ENCODE measurements at regions not wholly inside any gene's neighbourhood (a gene's known extent, or its start where the extent isn't known, plus 50 kb on each side); places are given as distances from the start of the nearest gene placed in this dataset.
"Not testable (repeated sequence)": the region's sequence is repeated elsewhere in the genome, so short reads cannot be mapped to it uniquely, and the experiment has no call there.

DNA sequence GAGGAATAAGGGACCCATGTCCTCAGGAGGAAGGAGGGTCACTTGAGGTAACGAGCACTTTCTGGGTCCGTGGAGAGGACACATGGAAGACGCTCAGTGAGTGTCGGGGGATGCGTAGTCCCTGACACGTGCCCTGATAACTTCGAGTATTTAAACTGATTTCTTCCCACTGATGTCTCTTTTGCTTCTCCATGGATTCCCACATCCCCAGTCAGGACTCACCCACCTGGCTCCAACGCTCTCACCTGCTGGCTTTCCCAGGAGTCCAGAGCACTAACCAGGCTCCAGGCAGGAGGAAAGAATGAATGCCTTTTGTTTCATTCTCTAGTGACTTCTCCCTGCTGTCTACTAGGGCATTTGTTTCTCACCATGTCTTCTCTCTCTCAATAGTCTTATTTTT is 81.2 kb upstream of the NBPF11 start:
- BruUV-seq (replicated peaks); H2AK5ac ChIP-seq (ENCODE audit: low read depth, low read length); in situ Hi-C loops (cut with MboI; ENCODE audit: low sequenced_read_pairs); intact Hi-C loops (cut with micrococcal nuclease); H3K56ac ChIP-seq (ENCODE audit: extremely low read depth, insufficient read depth, low read length); H3K9me3 ChIP-seq (ENCODE audit: control insufficient read depth, insufficient read depth, low read length); H3K4me3 ChIP-seq (ENCODE audit: insufficient read depth, low read depth, low read length); H4K91ac ChIP-seq (ENCODE audit: insufficient read depth, low read depth, low read length); H2AFZ ChIP-seq (replicated peaks; ENCODE audit: low read length, poor library complexity); H2BK5ac ChIP-seq (ENCODE audit: low read depth, low read length, poor library complexity, severe bottlenecking); H3K18ac ChIP-seq (ENCODE audit: low read depth, low read length); H3K14ac ChIP-seq (replicated peaks; ENCODE audit: low read depth, low read length); DNase-seq; H2BK120ac ChIP-seq (ENCODE audit: low read depth, low read length); dilution Hi-C loops (cut with HindIII; ENCODE audit: low sequenced_read_pairs, unreplicated experiment); H4K20me1 ChIP-seq (ENCODE audit: insufficient read depth, low read length); H2AK9ac ChIP-seq (replicated peaks; ENCODE audit: low read depth, low read length, poor library complexity); H3K27ac ChIP-seq (ENCODE audit: insufficient read depth, low read length); H3K4ac ChIP-seq (ENCODE audit: low read depth, low read length); H3K79me1 ChIP-seq (ENCODE audit: low read depth in 1 of 2, low read length in 2 of 2); H3K23ac ChIP-seq (ENCODE audit: low read depth, low read length); H3K4me2 ChIP-seq (ENCODE audit: low read depth, low read length); H2BK20ac ChIP-seq (ENCODE audit: low read depth, low read length); H3K9ac ChIP-seq (ENCODE audit: low read depth, low read length); H3K36me3 ChIP-seq (ENCODE audit: control insufficient read depth, insufficient read depth, low read length); H3K9me1 ChIP-seq (ENCODE audit: insufficient read depth, low read length); H3K4me1 ChIP-seq (ENCODE audit: control insufficient read depth, insufficient read depth, low read length); H4K5ac ChIP-seq (ENCODE audit: low read depth, low read length); POLR2A ChIA-PET (ENCODE audit: unreplicated experiment); H4K8ac ChIP-seq (ENCODE audit: low read depth in 2 of 2, low read length in 2 of 2); ATAC-seq (ENCODE audit: low read depth); H2BK15ac ChIP-seq (ENCODE audit: low read depth, low read length); H3K27me3 ChIP-seq (ENCODE audit: control insufficient read depth, insufficient read depth, low read length); CTCF ChIA-PET: not testable (repeated sequence)
- WGBS, 2 experiments (ENCODE audit: extremely low coverage in 2 of 2, insufficient read length in 1 of 2) = no CpG with 5 or more reads among the region's 8 CpGs

DNA sequence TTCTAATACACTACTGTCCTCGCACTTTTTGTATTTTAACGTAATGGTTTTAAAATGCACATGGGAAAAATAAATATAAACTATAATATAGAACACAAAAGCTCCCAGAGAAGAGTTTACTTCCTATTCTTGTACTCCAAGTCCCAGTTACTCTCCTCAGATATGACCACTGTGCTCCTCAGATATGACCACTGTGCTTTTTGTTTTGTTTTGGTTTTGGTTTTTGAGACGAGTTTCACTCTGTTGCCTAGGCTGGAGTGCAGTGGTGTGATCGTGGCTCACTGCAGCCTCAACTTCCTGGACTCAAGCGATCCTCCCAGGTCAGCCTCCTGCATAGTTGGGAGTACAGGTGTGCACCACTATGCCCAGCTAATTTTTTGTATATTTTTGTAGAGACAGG is 76.8 kb upstream of the NBPF11 start:
- no CpG with 5 or more reads among the region's 5 CpGs for WGBS, 2 experiments (ENCODE audit: extremely low coverage in 2 of 2, insufficient read length in 1 of 2)
- dilution Hi-C loops (cut with HindIII; ENCODE audit: low sequenced_read_pairs, unreplicated experiment); H3K9ac ChIP-seq (ENCODE audit: low read depth, low read length); H2AK9ac ChIP-seq (replicated peaks; ENCODE audit: low read depth, low read length, poor library complexity); H3K9me1 ChIP-seq (ENCODE audit: insufficient read depth, low read length); CTCF ChIA-PET; H3K79me1 ChIP-seq (ENCODE audit: low read depth in 1 of 2, low read length in 2 of 2); BruUV-seq (replicated peaks); H3K23ac ChIP-seq (ENCODE audit: low read depth, low read length); H2BK5ac ChIP-seq (ENCODE audit: low read depth, low read length, poor library complexity, severe bottlenecking); H3K56ac ChIP-seq (ENCODE audit: extremely low read depth, insufficient read depth, low read length); H2BK15ac ChIP-seq (ENCODE audit: low read depth, low read length); H4K91ac ChIP-seq (ENCODE audit: insufficient read depth, low read depth, low read length); POLR2A ChIA-PET (ENCODE audit: unreplicated experiment); in situ Hi-C loops (cut with MboI; ENCODE audit: low sequenced_read_pairs); H4K8ac ChIP-seq (ENCODE audit: low read depth in 2 of 2, low read length in 2 of 2); H3K27me3 ChIP-seq (ENCODE audit: control insufficient read depth, insufficient read depth, low read length); H4K5ac ChIP-seq (ENCODE audit: low read depth, low read length); H3K36me3 ChIP-seq (ENCODE audit: control insufficient read depth, insufficient read depth, low read length); H2BK20ac ChIP-seq (ENCODE audit: low read depth, low read length); H4K20me1 ChIP-seq (ENCODE audit: insufficient read depth, low read length); H3K4me2 ChIP-seq (ENCODE audit: low read depth, low read length); H2AK5ac ChIP-seq (ENCODE audit: low read depth, low read length); H2BK120ac ChIP-seq (ENCODE audit: low read depth, low read length); H3K4ac ChIP-seq (ENCODE audit: low read depth, low read length); H3K14ac ChIP-seq (replicated peaks; ENCODE audit: low read depth, low read length); H3K4me1 ChIP-seq (ENCODE audit: control insufficient read depth, insufficient read depth, low read length); H3K18ac ChIP-seq (ENCODE audit: low read depth, low read length); H3K4me3 ChIP-seq (ENCODE audit: insufficient read depth, low read depth, low read length); ATAC-seq (ENCODE audit: low read depth); intact Hi-C loops (cut with micrococcal nuclease); H3K9me3 ChIP-seq (ENCODE audit: control insufficient read depth, insufficient read depth, low read length); H2AFZ ChIP-seq (replicated peaks; ENCODE audit: low read length, poor library complexity); H3K27ac ChIP-seq (ENCODE audit: insufficient read depth, low read length); DNase-seq: not testable (repeated sequence)

Data from IMR-90 (cell line).